Endothelial cell (in vitro differentiated cells): ENCODE measurements at regions not wholly inside any gene's neighbourhood (a gene's known extent, or its start where the extent isn't known, plus 50 kb on each side); places are given as distances from the start of the nearest gene placed in this dataset.

Source experiments
- DNase-seq: peaks from one replicate; pipeline ENCODE4 v3.0.0; 2021; ENCODE audit warnings: low spot score
- H3K27ac Mint-ChIP-seq: one replicate; pipeline ENCODE4 v1.8.0; 2021; ENCODE audit warnings: mixed read lengths, inconsistent platforms; ENCODE audit not compliant: unreplicated experiment
- H3K27me3 Mint-ChIP-seq: one replicate; pipeline ENCODE4 v1.8.0; 2021; ENCODE audit warnings: mild to moderate bottlenecking, moderate library complexity, mixed read lengths, inconsistent platforms; ENCODE audit not compliant: unreplicated experiment
- H3K36me3 Mint-ChIP-seq: one replicate; pipeline ENCODE4 v1.8.0; 2021; ENCODE audit warnings: mild to moderate bottlenecking, low read depth, mixed read lengths, inconsistent platforms; ENCODE audit not compliant: unreplicated experiment
- H3K4me1 Mint-ChIP-seq: one replicate; pipeline ENCODE4 v1.8.0; 2021; ENCODE audit warnings: mild to moderate bottlenecking, mixed read lengths, inconsistent platforms; ENCODE audit not compliant: unreplicated experiment
- H3K4me3 Mint-ChIP-seq: one replicate; pipeline ENCODE4 v1.8.0; 2021; ENCODE audit warnings: mild to moderate bottlenecking, mixed read lengths, inconsistent platforms; ENCODE audit not compliant: unreplicated experiment
- H3K9me3 Mint-ChIP-seq: one replicate; pipeline ENCODE4 v1.8.0; 2021; ENCODE audit warnings: mixed read lengths, inconsistent platforms; ENCODE audit not compliant: unreplicated experiment
- TF ChIP-seq, protein P1 (sequence below): fragments of 200-600 bp; sonication (generic); IDR thresholded peaks from one replicate; pipeline ENCODE4 v1.5.0; 2021; ENCODE audit warnings: antibody characterized with exemption; ENCODE audit not compliant: unreplicated experiment

DNA sequence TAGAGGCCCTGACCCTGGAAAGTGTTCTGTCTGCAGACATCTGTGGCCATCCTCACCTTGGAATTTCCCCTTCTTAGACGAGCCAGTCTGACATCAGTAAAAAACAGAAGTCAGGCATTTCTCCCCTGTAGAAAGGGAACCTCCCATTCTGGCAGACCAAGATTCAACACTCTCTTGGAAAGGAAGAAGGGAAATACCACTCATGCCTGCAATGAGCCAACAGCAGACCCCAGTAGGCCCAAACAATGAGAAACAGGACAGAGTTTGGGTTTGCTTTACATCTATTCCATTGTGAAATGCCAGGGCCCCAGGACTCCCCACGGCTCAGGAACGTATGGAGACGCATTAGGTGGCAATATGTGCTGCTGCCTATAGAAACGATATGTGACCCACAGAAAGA, 264.0 kb upstream of the NSMCE3 start:
- Mint-ChIP-seq H3K9me3 (no peaks in the 10 kb centered on the region), H3K27me3 (no peaks in the 10 kb centered on the region), H3K4me3 (no peak overlapping the region), H3K36me3 (no peaks in the 10 kb centered on the region), H3K4me1 (peaks cover 7% of the 10 kb centered on the region), H3K27ac (no peak overlapping the region)
- TF ChIP-seq, protein P1, sequence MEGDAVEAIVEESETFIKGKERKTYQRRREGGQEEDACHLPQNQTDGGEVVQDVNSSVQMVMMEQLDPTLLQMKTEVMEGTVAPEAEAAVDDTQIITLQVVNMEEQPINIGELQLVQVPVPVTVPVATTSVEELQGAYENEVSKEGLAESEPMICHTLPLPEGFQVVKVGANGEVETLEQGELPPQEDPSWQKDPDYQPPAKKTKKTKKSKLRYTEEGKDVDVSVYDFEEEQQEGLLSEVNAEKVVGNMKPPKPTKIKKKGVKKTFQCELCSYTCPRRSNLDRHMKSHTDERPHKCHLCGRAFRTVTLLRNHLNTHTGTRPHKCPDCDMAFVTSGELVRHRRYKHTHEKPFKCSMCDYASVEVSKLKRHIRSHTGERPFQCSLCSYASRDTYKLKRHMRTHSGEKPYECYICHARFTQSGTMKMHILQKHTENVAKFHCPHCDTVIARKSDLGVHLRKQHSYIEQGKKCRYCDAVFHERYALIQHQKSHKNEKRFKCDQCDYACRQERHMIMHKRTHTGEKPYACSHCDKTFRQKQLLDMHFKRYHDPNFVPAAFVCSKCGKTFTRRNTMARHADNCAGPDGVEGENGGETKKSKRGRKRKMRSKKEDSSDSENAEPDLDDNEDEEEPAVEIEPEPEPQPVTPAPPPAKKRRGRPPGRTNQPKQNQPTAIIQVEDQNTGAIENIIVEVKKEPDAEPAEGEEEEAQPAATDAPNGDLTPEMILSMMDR, result no peak
- no peak for DNase-seq

DNA sequence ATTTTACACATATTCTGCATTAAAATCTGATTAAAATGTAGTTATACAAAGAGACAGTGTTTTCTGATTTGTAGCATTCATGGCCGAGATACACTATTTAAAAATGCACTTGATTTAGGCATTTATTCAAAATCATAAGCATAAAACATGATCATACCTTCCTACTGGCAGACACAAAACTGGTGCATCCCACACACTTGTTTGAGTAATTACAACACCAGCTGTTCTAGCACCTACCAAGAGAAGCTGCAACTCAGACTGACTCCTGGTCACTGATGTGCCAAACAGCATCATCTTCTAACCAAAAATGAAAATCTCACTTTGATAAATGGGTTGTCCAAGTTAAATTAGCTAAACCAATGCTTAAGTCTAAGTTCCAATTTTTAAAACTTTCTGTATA, 262.7 kb upstream of the NSMCE3 start:
- no peaks in the 10 kb centered on the region for H3K9me3 Mint-ChIP-seq
- TF ChIP-seq, protein P1, result no peak
- H3K27ac Mint-ChIP-seq, result no peak overlapping the region
- peaks cover 7% of the 10 kb centered on the region for H3K4me1 Mint-ChIP-seq
- H3K27me3 Mint-ChIP-seq, result no peaks in the 10 kb centered on the region
- H3K4me3 Mint-ChIP-seq, result no peak overlapping the region
- no peak for DNase-seq
- no peaks in the 10 kb centered on the region for H3K36me3 Mint-ChIP-seq

DNA sequence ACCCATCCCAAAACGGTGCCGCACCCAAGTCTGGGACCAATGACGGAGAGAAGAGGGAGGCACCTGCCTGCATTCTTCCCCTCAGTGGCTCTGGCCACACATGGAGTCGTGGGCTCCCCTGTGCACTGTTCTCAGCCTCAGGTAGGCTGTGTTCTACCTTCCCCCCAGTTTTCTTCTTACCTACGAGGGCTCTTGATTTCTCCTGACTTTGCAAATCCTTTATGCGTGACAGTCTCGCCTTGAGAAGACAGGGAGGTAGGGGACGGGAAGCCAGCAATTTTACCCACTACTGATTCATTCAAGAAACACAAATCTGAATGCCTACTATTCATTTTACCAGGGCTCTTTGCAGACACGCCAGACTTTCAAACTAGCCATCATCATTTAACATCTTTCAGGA, 261.3 kb upstream of the NSMCE3 start:
- H3K4me3 Mint-ChIP-seq, result no peak overlapping the region
- TF ChIP-seq, protein P1, result no peak
- H3K36me3 Mint-ChIP-seq, result no peaks in the 10 kb centered on the region
- peaks cover 7% of the 10 kb centered on the region for H3K4me1 Mint-ChIP-seq
- H3K27me3 Mint-ChIP-seq, result no peaks in the 10 kb centered on the region
- H3K27ac Mint-ChIP-seq, result no peak overlapping the region
- no peak for DNase-seq
- no peaks in the 10 kb centered on the region for H3K9me3 Mint-ChIP-seq

DNA sequence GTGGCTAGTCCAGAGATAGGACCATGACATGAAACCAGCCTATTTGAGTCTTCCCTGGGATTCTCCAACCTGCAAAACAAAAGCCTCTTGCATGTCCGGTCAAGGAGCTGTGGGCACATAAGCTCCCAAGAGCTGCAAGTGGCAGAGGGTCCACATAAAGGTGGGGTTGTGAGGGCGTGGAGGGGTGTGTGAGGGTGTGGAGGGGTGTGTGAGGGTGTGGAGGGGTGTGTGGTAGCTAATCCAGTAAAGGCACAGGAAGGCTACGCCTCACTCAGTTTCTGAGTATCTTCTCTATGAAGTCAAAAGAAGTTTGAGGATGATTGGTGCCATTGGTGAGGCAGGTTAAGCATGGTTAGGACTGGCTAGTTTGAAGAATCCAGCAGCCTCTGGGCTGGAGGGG, 259.4 kb upstream of the NSMCE3 start:
- no peaks in the 10 kb centered on the region for H3K27me3 Mint-ChIP-seq
- H3K4me1 Mint-ChIP-seq, result peaks cover 5% of the 10 kb centered on the region
- H3K9me3 Mint-ChIP-seq, result no peaks in the 10 kb centered on the region
- H3K36me3 Mint-ChIP-seq, result no peaks in the 10 kb centered on the region
- DNase-seq, result no peak
- TF ChIP-seq, protein P1, result no peak
- H3K4me3 Mint-ChIP-seq, result no peak overlapping the region
- no peak overlapping the region for H3K27ac Mint-ChIP-seq

DNA sequence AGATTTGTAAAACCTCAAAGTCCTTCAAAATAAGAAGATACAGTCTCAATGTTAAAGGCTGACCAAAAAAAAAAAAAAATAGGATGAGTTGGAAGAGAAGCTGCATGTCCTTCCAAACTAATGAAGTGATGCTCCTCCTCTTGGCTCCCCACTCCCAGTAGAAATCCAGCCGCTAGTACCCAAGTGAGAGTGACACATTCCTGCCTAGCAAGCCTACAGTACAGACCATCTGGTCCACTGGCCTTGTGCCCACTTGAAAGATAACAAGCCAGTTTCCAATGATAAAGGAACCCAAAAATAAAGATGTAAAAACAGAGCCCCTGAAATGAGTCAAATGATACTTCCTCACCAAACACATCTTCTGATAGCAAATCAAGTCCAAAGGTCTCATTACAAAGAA, 258.7 kb upstream of the NSMCE3 start:
- Mint-ChIP-seq H3K27ac (no peak overlapping the region), H3K36me3 (no peaks in the 10 kb centered on the region), H3K9me3 (no peaks in the 10 kb centered on the region), H3K27me3 (no peaks in the 10 kb centered on the region), H3K4me1 (no peaks in the 10 kb centered on the region), H3K4me3 (no peak overlapping the region)
- TF ChIP-seq, protein P1, result no peak
- DNase-seq, result no peak
